ENCODE measurements at regions not wholly inside any gene's neighbourhood (a gene's known extent, or its start where the extent isn't known, plus 50 kb on each side); places are given as distances from the start of the nearest gene placed in this dataset.

DNA sequence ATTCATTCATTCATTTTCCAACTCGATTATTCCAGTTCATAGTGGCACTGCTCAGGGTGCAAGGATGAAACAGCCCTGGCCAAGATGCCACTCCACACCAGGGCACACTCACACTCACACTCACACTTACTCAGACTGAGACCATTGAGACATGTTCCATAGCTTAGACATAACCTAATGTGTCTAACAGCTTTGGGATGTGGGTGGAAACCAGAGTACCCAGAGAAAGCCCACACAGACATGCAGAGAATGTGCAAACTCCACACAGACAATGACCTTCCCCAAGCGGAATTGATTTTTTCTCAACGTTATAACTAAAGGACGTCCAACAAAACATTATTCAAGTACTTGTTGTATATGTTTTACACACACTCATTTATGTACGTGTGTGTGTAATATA lies 1363.5 kb downstream of the EFNA5 start:
- no peak for TF ChIP-seq ZNF565 (CRISPR knock-in tag; conservative IDR thresholded peaks at IDR 0.05; ENCODE audit: low read depth)
- no peak for TF ChIP-seq RARB (CRISPR knock-in tag; IDR thresholded peaks at IDR 0.05)
- no peak for TF ChIP-seq ZFP3 (CRISPR knock-in tag; IDR thresholded peaks at IDR 0.05)
